Nephron progenitor cell (in vitro differentiated cells): ENCODE measurements at regions not wholly inside any gene's neighbourhood (a gene's known extent, or its start where the extent isn't known, plus 50 kb on each side); places are given as distances from the start of the nearest gene placed in this dataset.

Experiments
- DNase-seq: peaks from one replicate; pipeline ENCODE4 v3.0.0; 2021
- H3K27ac Mint-ChIP-seq: 2 replicates; pipeline ENCODE4 v1.8.0; 2021; ENCODE audit warnings: mild to moderate bottlenecking, moderate library complexity, mixed read lengths
- H3K27me3 Mint-ChIP-seq: 2 replicates; pipeline ENCODE4 v1.8.0; 2021; ENCODE audit warnings: mild to moderate bottlenecking, low read depth, mixed read lengths; ENCODE audit not compliant: poor library complexity
- H3K36me3 Mint-ChIP-seq: 2 replicates; pipeline ENCODE4 v1.8.0; 2021; ENCODE audit warnings: low read depth, mixed read lengths
- H3K4me1 Mint-ChIP-seq: 2 replicates; pipeline ENCODE4 v1.8.0; 2021; ENCODE audit warnings: mixed read lengths
- H3K4me3 Mint-ChIP-seq: 2 replicates; pipeline ENCODE4 v1.8.0; 2021; ENCODE audit warnings: mild to moderate bottlenecking, moderate library complexity, mixed read lengths
- H3K9me3 Mint-ChIP-seq: 2 replicates; pipeline ENCODE4 v1.8.0; 2021; ENCODE audit warnings: mild to moderate bottlenecking, moderate library complexity, mixed read lengths
- TF ChIP-seq, protein P1 (sequence below): fragments of 200-600 bp; sonication (generic); IDR thresholded peaks from 2 replicates; pipeline ENCODE4 v1.5.0; 2021; ENCODE audit warnings: antibody characterized with exemption

GRCh38 chr21:18931237-18931636 is 527.7 kb upstream of the TMPRSS15 start:
- H3K36me3 Mint-ChIP-seq: no peaks in the 10 kb centered on the region
- H3K4me3 Mint-ChIP-seq: no peak overlapping the region
- H3K27me3 Mint-ChIP-seq: no peaks in the 10 kb centered on the region
- no peaks in the 10 kb centered on the region for H3K9me3 Mint-ChIP-seq
- no peaks in the 10 kb centered on the region for H3K4me1 Mint-ChIP-seq
- DNase-seq: no peak
- TF ChIP-seq, protein P1, sequence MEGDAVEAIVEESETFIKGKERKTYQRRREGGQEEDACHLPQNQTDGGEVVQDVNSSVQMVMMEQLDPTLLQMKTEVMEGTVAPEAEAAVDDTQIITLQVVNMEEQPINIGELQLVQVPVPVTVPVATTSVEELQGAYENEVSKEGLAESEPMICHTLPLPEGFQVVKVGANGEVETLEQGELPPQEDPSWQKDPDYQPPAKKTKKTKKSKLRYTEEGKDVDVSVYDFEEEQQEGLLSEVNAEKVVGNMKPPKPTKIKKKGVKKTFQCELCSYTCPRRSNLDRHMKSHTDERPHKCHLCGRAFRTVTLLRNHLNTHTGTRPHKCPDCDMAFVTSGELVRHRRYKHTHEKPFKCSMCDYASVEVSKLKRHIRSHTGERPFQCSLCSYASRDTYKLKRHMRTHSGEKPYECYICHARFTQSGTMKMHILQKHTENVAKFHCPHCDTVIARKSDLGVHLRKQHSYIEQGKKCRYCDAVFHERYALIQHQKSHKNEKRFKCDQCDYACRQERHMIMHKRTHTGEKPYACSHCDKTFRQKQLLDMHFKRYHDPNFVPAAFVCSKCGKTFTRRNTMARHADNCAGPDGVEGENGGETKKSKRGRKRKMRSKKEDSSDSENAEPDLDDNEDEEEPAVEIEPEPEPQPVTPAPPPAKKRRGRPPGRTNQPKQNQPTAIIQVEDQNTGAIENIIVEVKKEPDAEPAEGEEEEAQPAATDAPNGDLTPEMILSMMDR: no peak
- no peak overlapping the region for H3K27ac Mint-ChIP-seq

GRCh38 chr21:18937337-18937736 is 533.8 kb upstream of the TMPRSS15 start:
- no peaks in the 10 kb centered on the region for H3K27me3 Mint-ChIP-seq
- no peak overlapping the region for H3K27ac Mint-ChIP-seq
- no peaks in the 10 kb centered on the region for H3K36me3 Mint-ChIP-seq
- no peak overlapping the region for H3K4me3 Mint-ChIP-seq
- peaks cover 2% of the 10 kb centered on the region for H3K9me3 Mint-ChIP-seq
- H3K4me1 Mint-ChIP-seq: no peaks in the 10 kb centered on the region
- DNase-seq: no peak
- TF ChIP-seq, protein P1: no peak

GRCh38 chr21:18940791-18941190 is 537.2 kb upstream of the TMPRSS15 start:
- Mint-ChIP-seq H3K27me3 (no peaks in the 10 kb centered on the region), H3K4me1 (no peaks in the 10 kb centered on the region), H3K4me3 (no peak overlapping the region), H3K27ac (no peak overlapping the region), H3K36me3 (no peaks in the 10 kb centered on the region), H3K9me3 (peaks cover 3% of the 10 kb centered on the region)
- TF ChIP-seq, protein P1: no peak
- DNase-seq: no peak

GRCh38 chr21:18950045-18950740 is 546.6 kb upstream of the TMPRSS15 start:
- TF ChIP-seq, protein P1: no peak
- Mint-ChIP-seq H3K36me3 (no peaks in the 10 kb centered on the region), H3K27ac (no peak overlapping the region), H3K9me3 (no peaks in the 10 kb centered on the region), H3K4me1 (peaks cover 12% of the 10 kb centered on the region), H3K27me3 (no peaks in the 10 kb centered on the region), H3K4me3 (no peak overlapping the region)
- no peak for DNase-seq

DNA sequence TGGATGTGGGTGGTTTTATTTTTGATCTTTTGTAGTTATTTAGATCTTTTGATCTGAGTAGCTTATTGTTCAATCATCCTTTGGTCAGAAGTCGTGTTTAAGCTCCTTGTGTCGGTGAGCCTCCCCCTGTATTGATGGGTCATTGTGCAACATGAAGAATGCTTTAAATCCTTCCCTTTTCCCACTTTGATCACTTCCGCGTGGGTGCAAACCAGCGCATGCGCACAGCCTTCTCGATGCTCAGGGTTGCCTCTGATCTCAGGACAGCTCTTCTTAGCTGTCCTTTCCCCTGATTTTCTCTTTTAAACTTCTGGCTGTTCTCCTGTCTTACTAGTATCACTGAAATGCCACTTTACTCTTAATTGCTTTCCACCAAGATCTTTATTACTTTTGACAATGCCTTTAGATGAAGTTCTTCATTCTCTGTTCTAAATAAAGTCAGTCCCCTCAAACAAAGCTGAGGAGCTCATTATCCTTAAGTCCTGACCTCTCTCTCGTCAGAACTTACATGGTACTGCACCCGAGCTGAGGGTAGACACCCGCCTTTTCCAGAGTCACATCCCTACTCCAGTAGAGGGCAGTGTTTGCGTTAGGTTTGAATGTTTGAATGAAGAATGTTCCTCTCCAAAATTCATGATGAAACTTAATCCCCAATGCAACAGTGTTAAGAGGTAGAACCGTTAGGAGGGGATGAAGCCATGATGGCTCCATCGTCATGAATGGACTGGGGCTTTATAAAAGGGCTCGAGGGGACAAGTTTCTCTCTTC is 547.9 kb upstream of the TMPRSS15 start:
- no peaks in the 10 kb centered on the region for H3K9me3 Mint-ChIP-seq

More for the DNA sequence above, 547.9 kb upstream of the TMPRSS15 start:
- Mint-ChIP-seq H3K36me3 (no peaks in the 10 kb centered on the region), H3K4me1 (peaks cover 12% of the 10 kb centered on the region), H3K27me3 (no peaks in the 10 kb centered on the region), H3K27ac (peak overlapping the region; percentile 10), H3K4me3 (no peak overlapping the region)
- peak; percentile 32 for DNase-seq
- TF ChIP-seq, protein P1: peak; percentile 60
